SK-N-SH (cell line): ENCODE measurements at regions not wholly inside any gene's neighbourhood (a gene's known extent, or its start where the extent isn't known, plus 50 kb on each side); places are given as distances from the start of the nearest gene placed in this dataset.

ENCODE experiments used
- CTCF ChIA-PET: fragments of 300-600, 350-600 bp; formaldehyde crosslinking; extraction: SDS; loops from one replicate; lab custom pipeline; 2021; lab: Yijun Ruan, JAX
- POLR2A ChIA-PET: fragments of 350-600 bp; sonication (Branson Sonifier 250); formaldehyde crosslinking; extraction: SDS; loops from one replicate; lab custom pipeline; 2020; ENCODE audit warnings: antibody characterized with exemption, inconsistent platforms; lab: Yijun Ruan, JAX
- DNase-seq: peaks from one replicate; pipeline ENCODE4 v3.0.0; 2012
- H2AFZ ChIP-seq: fragments of 200-600 bp; sonication (generic); 2 replicates; pipeline ENCODE4 v1.8.1; 2016; ENCODE audit warnings: antibody characterized with exemption, mild to moderate bottlenecking, low read depth
- H3F3A ChIP-seq: fragments of 200-600 bp; sonication (generic); replicated peaks from 2 replicates; pipeline ENCODE3; 2016; ENCODE audit warnings: antibody characterized with exemption, mild to moderate bottlenecking; ENCODE audit not compliant: insufficient read depth
- H3K27ac ChIP-seq, 2 experiments: fragments of 200-500 bp in 1 of 2; fragments of 200-600 bp in 1 of 2; sonication (Bioruptor generic) in 1 of 2; sonication (generic), shearing (Covaris generic) in 1 of 2; 2 replicates each; pipeline versions ENCODE4 v1.5.1 to v1.6.1; 2014 to 2016; ENCODE audit warnings: low read depth in 2 of 2, inconsistent platforms in 1 of 2, low read length in 1 of 2, mild to moderate bottlenecking in 1 of 2, mixed read lengths in 1 of 2
- H3K27me3 ChIP-seq: fragments of 200-600 bp; sonication (generic), shearing (Covaris generic); 2 replicates; pipeline ENCODE4 v1.6.1; 2016; ENCODE audit warnings: mixed run types; ENCODE audit not compliant: insufficient read depth
- H3K36me3 ChIP-seq, 2 experiments: fragments of 200-500 bp in 1 of 2; fragments of 200-600 bp in 1 of 2; sonication (Bioruptor generic) in 1 of 2; sonication (generic) in 1 of 2; replicated peaks in 1 of 2; 2 replicates each; pipeline versions ENCODE3 to v1.5.1; 2014 to 2016; ENCODE audit warnings: low read length in 1 of 2, mild to moderate bottlenecking in 1 of 2; ENCODE audit not compliant: insufficient read depth in 2 of 2, control insufficient read depth in 1 of 2
- H3K4me1 ChIP-seq, 2 experiments: fragments of 200-500 bp in 1 of 2; fragments of 200-600 bp in 1 of 2; sonication (Bioruptor generic) in 1 of 2; sonication (generic), shearing (Covaris generic) in 1 of 2; 2 replicates each; pipeline versions ENCODE4 v1.5.1 to v1.6.1; 2014 to 2016; ENCODE audit warnings: low read depth in 1 of 2, low read length in 1 of 2, mixed run types in 1 of 2; ENCODE audit not compliant: insufficient read depth in 2 of 2, control insufficient read depth in 1 of 2
- H3K4me2 ChIP-seq: fragments of 200-600 bp; sonication (generic), shearing (Covaris generic); 2 replicates; pipeline ENCODE4 v1.6.1; 2017; ENCODE audit warnings: mixed run types
- H3K4me3 ChIP-seq, 2 experiments: fragments of 200-500 bp in 1 of 2; fragments of 200-600 bp in 1 of 2; sonication (Bioruptor generic) in 1 of 2; sonication (generic), shearing (Covaris generic) in 1 of 2; 2 replicates each; pipeline versions ENCODE4 v1.5.1 to v1.8.1; 2014 to 2016; ENCODE audit warnings: low read depth in 2 of 2, inconsistent platforms in 1 of 2, low read length in 1 of 2, mild to moderate bottlenecking in 1 of 2, mixed read lengths in 1 of 2, moderate library complexity in 1 of 2
- H3K79me2 ChIP-seq: fragments of 200-600 bp; sonication (generic); 2 replicates; pipeline ENCODE4 v1.8.1; 2017; ENCODE audit warnings: mild to moderate bottlenecking; ENCODE audit not compliant: insufficient read depth
- H3K9ac ChIP-seq: fragments of 200-600 bp; sonication (generic); 2 replicates; pipeline ENCODE4 v1.6.1; 2017; ENCODE audit warnings: mixed run types
- H3K9me2 ChIP-seq: fragments of 200-600 bp; sonication (generic); 2 replicates; pipeline ENCODE4 v1.6.1; 2017; ENCODE audit warnings: mixed run types
- H3K9me3 ChIP-seq: fragments of 200-600 bp; sonication (generic); 2 replicates; pipeline ENCODE4 v1.6.1; 2017; ENCODE audit warnings: mixed run types, mild to moderate bottlenecking, moderate library complexity
- H4K20me1 ChIP-seq: fragments of 200-600 bp; sonication (generic); 2 replicates; pipeline ENCODE4 v1.6.1; 2017; ENCODE audit warnings: mild to moderate bottlenecking, mixed run types; ENCODE audit not compliant: insufficient read depth
- CHD2 ChIP-seq: fragments of 150-350 bp; IDR thresholded peaks from 2 replicates; pipeline ENCODE4 v1.6.1; 2018; ENCODE audit warnings: low read length; ENCODE audit not compliant: partially characterized antibody
- EP300 ChIP-seq, 2 experiments: IDR thresholded peaks; 2 replicates each; pipeline versions ENCODE4 v1.4.0 to v1.6.1; 2012; ENCODE audit warnings: borderline replicate concordance in 1 of 2, low read depth in 1 of 2, low read length in 1 of 2
- EZH2phosphoT487 ChIP-seq: fragments of 200-600 bp; sonication (generic); IDR thresholded peaks from 2 replicates; pipeline ENCODE4 v1.6.1; 2017; ENCODE audit warnings: low read depth, mixed run types, mild to moderate bottlenecking, antibody characterized with exemption, moderate library complexity, borderline replicate concordance
- FOXJ3 ChIP-seq: sonication (generic); formaldehyde crosslinking; IDR thresholded peaks from 2 replicates; pipeline ENCODE4 v1.5.1; 2020; ENCODE audit warnings: mild to moderate bottlenecking, missing genetic modification reagents
- FOXM1 ChIP-seq: IDR thresholded peaks from 2 replicates; pipeline ENCODE4 v1.4.0; 2012; ENCODE audit warnings: low read depth, mild to moderate bottlenecking
- GATA2 ChIP-seq: sonication (generic); formaldehyde crosslinking; IDR thresholded peaks from 2 replicates; pipeline ENCODE4 v1.5.0; 2020; ENCODE audit warnings: mild to moderate bottlenecking, missing genetic modification reagents
- MAX ChIP-seq: IDR thresholded peaks from 2 replicates; pipeline ENCODE4 v1.4.0; 2012; ENCODE audit warnings: low read depth
- MEF2A ChIP-seq: IDR thresholded peaks from 2 replicates; pipeline ENCODE4 v1.4.0; 2012; ENCODE audit warnings: low read depth, borderline replicate concordance
- NFIC ChIP-seq: IDR thresholded peaks from 2 replicates; pipeline ENCODE4 v1.4.0; 2012; ENCODE audit warnings: borderline replicate concordance
- NRF1 ChIP-seq: IDR thresholded peaks from 2 replicates; pipeline ENCODE4 v1.6.1; 2012; ENCODE audit warnings: low read depth, mild to moderate bottlenecking, low read length
- PBX3 ChIP-seq: IDR thresholded peaks from 2 replicates; pipeline ENCODE4; 2012
- POLR2AphosphoS5 ChIP-seq: IDR thresholded peaks from 2 replicates; pipeline ENCODE4 v1.6.1; 2012; ENCODE audit warnings: low read depth, low read length
- RAD21 ChIP-seq: IDR thresholded peaks from 2 replicates; pipeline ENCODE4 v1.6.1; 2012; ENCODE audit warnings: mild to moderate bottlenecking, low read length
- REST ChIP-seq: IDR thresholded peaks from 2 replicates; pipeline ENCODE4 v1.6.1; 2012; ENCODE audit warnings: mild to moderate bottlenecking, low read depth, low read length, moderate library complexity
- SIN3A ChIP-seq: IDR thresholded peaks from 2 replicates; pipeline ENCODE4 v1.6.1; 2012; ENCODE audit warnings: low read depth, mild to moderate bottlenecking, low read length, moderate library complexity, borderline replicate concordance
- TCF12 ChIP-seq: IDR thresholded peaks from 2 replicates; pipeline ENCODE4 v1.4.0; 2012
- TEAD4 ChIP-seq: IDR thresholded peaks from 2 replicates; pipeline ENCODE4 v1.4.0; 2012; ENCODE audit warnings: mild to moderate bottlenecking, borderline replicate concordance; ENCODE audit not compliant: insufficient read depth
- YY1 ChIP-seq: IDR thresholded peaks from 2 replicates; pipeline ENCODE4 v1.4.0; 2012; ENCODE audit warnings: low read depth, mild to moderate bottlenecking
- WGBS: methylation state at CpG from one replicate; pipeline ENCODE4 v1.1.6; 2017; ENCODE audit warnings: low lambda C conversion rate; 5-methylcytosine and 5-hydroxymethylcytosine counted together
- TF ChIP-seq, protein P1 (sequence below): fragments of 150-350 bp; IDR thresholded peaks from 2 replicates; pipeline ENCODE4 v1.6.1; 2017; ENCODE audit warnings: antibody characterized with exemption, low read length, low read depth, borderline replicate concordance
- TF ChIP-seq, protein P2 (sequence below): IDR thresholded peaks from 2 replicates; pipeline ENCODE4 v1.4.0; 2012; ENCODE audit warnings: low read depth, borderline replicate concordance

GRCh38 chr1:29544406-29544805 lies 308.1 kb downstream of the PTPRU start:
- no peaks in the 10 kb centered on the region for H4K20me1 ChIP-seq

GRCh38 chr1:29543586-29543985 lies 307.3 kb downstream of the PTPRU start:
- H3K27me3 ChIP-seq = no peaks in the 10 kb centered on the region
- no peaks in the 10 kb centered on the region for H3K36me3 ChIP-seq
- H3K79me2 ChIP-seq = no peaks in the 10 kb centered on the region
- no peak for DNase-seq
- H3K9me2 ChIP-seq = no peaks in the 10 kb centered on the region
- peaks cover 0 to 6% of the 10 kb centered on the region in 2 experiments; a peak in 1 of 4 replicates for H3K4me1 ChIP-seq
- CTCF ChIA-PET = interaction anchor here (1.4 kb wide), 1 partner anchor 211 kb away, joined by 3 read pairs; no protein-coding TSS in a partner anchor
- H4K20me1 ChIP-seq = no peaks in the 10 kb centered on the region
- H3K9me3 ChIP-seq = no peaks in the 10 kb centered on the region
- POLR2A ChIA-PET = no interaction called here
- H2AFZ ChIP-seq = no peak overlapping the region
- WGBS = 36% methylated on average over 4 of the region's 6 CpGs
- H3K9ac ChIP-seq = no peak overlapping the region
- no peak for TF ChIP-seq CHD2
- TF ChIP-seq, protein P1, sequence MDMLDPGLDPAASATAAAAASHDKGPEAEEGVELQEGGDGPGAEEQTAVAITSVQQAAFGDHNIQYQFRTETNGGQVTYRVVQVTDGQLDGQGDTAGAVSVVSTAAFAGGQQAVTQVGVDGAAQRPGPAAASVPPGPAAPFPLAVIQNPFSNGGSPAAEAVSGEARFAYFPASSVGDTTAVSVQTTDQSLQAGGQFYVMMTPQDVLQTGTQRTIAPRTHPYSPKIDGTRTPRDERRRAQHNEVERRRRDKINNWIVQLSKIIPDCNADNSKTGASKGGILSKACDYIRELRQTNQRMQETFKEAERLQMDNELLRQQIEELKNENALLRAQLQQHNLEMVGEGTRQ = no peak
- no peak for TF ChIP-seq FOXM1
- no peak for TF ChIP-seq REST
- TF ChIP-seq MEF2A = no peak
- TF ChIP-seq NFIC = no peak
- H3F3A ChIP-seq = no peaks in the 10 kb centered on the region
- no peak overlapping the region for H3K4me2 ChIP-seq
- H3K27ac ChIP-seq = no peak overlapping the region
- H3K4me3 ChIP-seq = no peak overlapping the region

More at GRCh38 chr1:29544406-29544805, 308.1 kb downstream of the PTPRU start:
- Histone ChIP-seq H2AFZ (no peak overlapping the region), H3K4me3 (no peak overlapping the region), H3K9me3 (no peaks in the 10 kb centered on the region), H3K27ac (no peak overlapping the region), H3K9ac (no peak overlapping the region), H3F3A (no peaks in the 10 kb centered on the region), H3K9me2 (no peaks in the 10 kb centered on the region), H3K27me3 (no peaks in the 10 kb centered on the region), H3K4me1 (peaks cover 0 to 6% of the 10 kb centered on the region in 2 experiments; a peak in 1 of 4 replicates), H3K79me2 (no peaks in the 10 kb centered on the region), H3K36me3 (no peaks in the 10 kb centered on the region), H3K4me2 (no peak overlapping the region)
- 10% methylated on average over 1 of the region's 1 CpG for WGBS
- ChIA-PET POLR2A (no interaction called here), CTCF (interaction anchor here (1.2 kb wide), 1 partner anchor 13 kb away, joined by 3 read pairs; no protein-coding TSS in a partner anchor)
- DNase-seq = no peak
- no peak for TF ChIP-seq GATA2 (CRISPR knock-in tag)
- no peak for TF ChIP-seq TEAD4
- TF ChIP-seq PBX3 = no peak
- TF ChIP-seq EP300 (IDR thresholded peaks at IDR 0.05; ENCODE audit: borderline replicate concordance in 1 of 2, low read depth in 1 of 2, low read length in 1 of 2) = no peak
- no peak for TF ChIP-seq EZH2phosphoT487
- no peak for TF ChIP-seq SIN3A
- TF ChIP-seq MAX = no peak
- TF ChIP-seq, protein P2, sequence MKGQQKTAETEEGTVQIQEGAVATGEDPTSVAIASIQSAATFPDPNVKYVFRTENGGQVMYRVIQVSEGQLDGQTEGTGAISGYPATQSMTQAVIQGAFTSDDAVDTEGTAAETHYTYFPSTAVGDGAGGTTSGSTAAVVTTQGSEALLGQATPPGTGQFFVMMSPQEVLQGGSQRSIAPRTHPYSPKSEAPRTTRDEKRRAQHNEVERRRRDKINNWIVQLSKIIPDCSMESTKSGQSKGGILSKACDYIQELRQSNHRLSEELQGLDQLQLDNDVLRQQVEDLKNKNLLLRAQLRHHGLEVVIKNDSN = no peak
- no peak for TF ChIP-seq FOXJ3 (CRISPR knock-in tag)
- no peak for TF ChIP-seq NRF1
- no peak for TF ChIP-seq TCF12
- TF ChIP-seq POLR2AphosphoS5 = no peak
- TF ChIP-seq, protein P1 = no peak
- TF ChIP-seq RAD21 = no peak
- TF ChIP-seq YY1 = no peak
